HCT116 (cell line): ENCODE measurements at regions not wholly inside any gene's neighbourhood (a gene's known extent, or its start where the extent isn't known, plus 50 kb on each side); places are given as distances from the start of the nearest gene placed in this dataset.

Source experiments
- ATAC-seq: fragments of 200-7000 bp; cut with Tn5 transposase; 2 replicates; pipeline ENCODE4 v1.9.1; 2020; ENCODE audit warnings: mild to moderate bottlenecking, moderate library complexity
- BruUV-seq: library from RNA; stranded (reverse); fragments of 400-500 nt; replicated peaks from 2 replicates; lab custom pipeline; 2021; lab: Mats Ljungman, UMichigan
- CTCF ChIA-PET: fragments of 300-600 bp; sonication (Branson Sonifier 250); formaldehyde crosslinking; loops from one replicate; lab custom pipeline; 2021; ENCODE audit warnings: antibody characterized with exemption; lab: Charles Lee
- POLR2A ChIA-PET: fragments of 300-600, 350-600 bp; sonication (Branson Sonifier 250); formaldehyde crosslinking; loops from one replicate; lab custom pipeline; 2021; ENCODE audit warnings: antibody characterized with exemption; lab: Charles Lee
- RAD21 ChIA-PET, 2 experiments: fragments of 300-600 bp; sonication (Branson Sonifier 250); formaldehyde crosslinking; loops; one replicate each; lab custom pipeline; 2023; ENCODE audit warnings: low total read pairs in 2 of 2; ENCODE audit not compliant: uncharacterized antibody in 2 of 2, unreplicated experiment in 2 of 2, low non-redundant PET in 1 of 2; lab: Charles Lee
- DNase-seq: peaks from one replicate; pipeline ENCODE4 v3.0.0-alpha.2; 2010; ENCODE audit warnings: low read depth, low spot score
- H2AFZ ChIP-seq: fragments of 200-600 bp; shearing (Covaris generic), sonication (generic); 2 replicates; pipeline ENCODE4 v1.6.1; 2017; ENCODE audit warnings: low read depth, mixed run types, mixed read lengths, antibody characterized with exemption, low read length; ENCODE audit not compliant: poor library complexity, severe bottlenecking
- H3K27ac ChIP-seq: 2 replicates; pipeline ENCODE4 v1.5.1; 2012; ENCODE audit warnings: low read depth, low read length
- H3K27me3 ChIP-seq: fragments of 200-600 bp; sonication (generic); 2 replicates; pipeline ENCODE4 v1.6.1; 2016; ENCODE audit warnings: mixed run types, low read length, mixed read lengths; ENCODE audit not compliant: insufficient read depth
- H3K36me3 ChIP-seq, 2 experiments: fragments of 200-500 bp in 1 of 2; fragments of 200-600 bp in 1 of 2; sonication (Bioruptor generic) in 1 of 2; sonication (generic) in 1 of 2; 2 replicates each; pipeline versions ENCODE4 v1.5.1 to v1.6.1; 2014 to 2016; ENCODE audit warnings: low read length in 2 of 2, inconsistent platforms in 1 of 2, mixed read lengths in 1 of 2, mixed run types in 1 of 2; ENCODE audit not compliant: insufficient read depth in 2 of 2, control insufficient read depth in 1 of 2
- H3K4me1 ChIP-seq, 2 experiments: fragments of 200-600 bp in 1 of 2; sonication (generic) in 1 of 2; 2 replicates each; pipeline versions ENCODE4 v1.5.1 to v1.6.1; 2012 to 2017; ENCODE audit warnings: low read length in 2 of 2, inconsistent platforms in 1 of 2, mild to moderate bottlenecking in 1 of 2, mixed read lengths in 1 of 2, mixed run types in 1 of 2, moderate library complexity in 1 of 2; ENCODE audit not compliant: insufficient read depth in 2 of 2, control insufficient read depth in 1 of 2
- H3K4me2 ChIP-seq: fragments of 200-600 bp; sonication (generic); 2 replicates; pipeline ENCODE4 v1.6.1; 2017; ENCODE audit warnings: mixed run types, low read length, mixed read lengths
- H3K4me3 ChIP-seq, 2 experiments: fragments of 200-600 bp in 1 of 2; sonication (generic) in 1 of 2; replicated peaks in 1 of 2; 2 replicates each; pipeline ENCODE4 v1.5.1; 2011 to 2016; ENCODE audit warnings: low read length in 2 of 2, control low read depth in 1 of 2, low read depth in 1 of 2, mild to moderate bottlenecking in 1 of 2, mixed read lengths in 1 of 2, mixed run types in 1 of 2
- H3K79me2 ChIP-seq: fragments of 200-600 bp; sonication (generic); 2 replicates; pipeline ENCODE4 v1.6.1; 2017; ENCODE audit warnings: mild to moderate bottlenecking, mixed run types, low read length, moderate library complexity, mixed read lengths; ENCODE audit not compliant: insufficient read depth
- H3K9ac ChIP-seq: fragments of 200-600 bp; sonication (generic); 2 replicates; pipeline ENCODE4 v1.6.1; 2016; ENCODE audit warnings: low read length, mixed read lengths
- H3K9me2 ChIP-seq: fragments of 200-600 bp; sonication (generic), shearing (Covaris generic); 2 replicates; pipeline ENCODE4 v1.6.1; 2017; ENCODE audit warnings: mixed run types, mild to moderate bottlenecking, moderate library complexity; ENCODE audit not compliant: insufficient read depth
- H3K9me3 ChIP-seq, 2 experiments: fragments of 200-500 bp in 1 of 2; fragments of 200-600 bp in 1 of 2; sonication (Bioruptor generic) in 1 of 2; sonication (generic) in 1 of 2; 2 replicates each; pipeline ENCODE4 v1.6.1; 2014 to 2017; ENCODE audit warnings: low read length in 2 of 2, mixed read lengths in 2 of 2, inconsistent platforms in 1 of 2, low read depth in 1 of 2, mild to moderate bottlenecking in 1 of 2, mixed run types in 1 of 2, moderate library complexity in 1 of 2; ENCODE audit not compliant: control insufficient read depth in 1 of 2, insufficient read depth in 1 of 2
- H4K20me1 ChIP-seq: fragments of 200-600 bp; sonication (generic), shearing (Covaris generic); 2 replicates; pipeline ENCODE4 v1.6.1; 2017; ENCODE audit warnings: mixed run types, mild to moderate bottlenecking, moderate library complexity; ENCODE audit not compliant: insufficient read depth
- CBX3 ChIP-seq: IDR thresholded peaks from 2 replicates; pipeline ENCODE4 v1.6.1; 2012; ENCODE audit warnings: low read depth
- CEBPB ChIP-seq: IDR thresholded peaks from 2 replicates; pipeline ENCODE4 v1.6.1; 2012; ENCODE audit warnings: low read depth
- EGR1 ChIP-seq: IDR thresholded peaks from 2 replicates; pipeline ENCODE4 v1.6.1; 2012; ENCODE audit warnings: low read depth
- EZH2 ChIP-seq: fragments of 200-600 bp; sonication (generic); IDR thresholded peaks from 2 replicates; pipeline ENCODE4 v1.6.1; 2017; ENCODE audit warnings: antibody characterized with exemption, mixed run types
- FOSL1 ChIP-seq: IDR thresholded peaks from 2 replicates; pipeline ENCODE4 v1.6.1; 2012; ENCODE audit warnings: low read depth
- JUND ChIP-seq: IDR thresholded peaks from 2 replicates; pipeline ENCODE4 v1.6.1; 2012
- POLR2A ChIP-seq: IDR thresholded peaks from 2 replicates; pipeline ENCODE4 v1.7.0; 2011; ENCODE audit warnings: borderline replicate concordance; ENCODE audit not compliant: insufficient read depth, insufficient read length; ENCODE audit errors: extremely low read depth
- POLR2AphosphoS5 ChIP-seq: IDR thresholded peaks from 2 replicates; pipeline ENCODE4 v1.6.1; 2011; ENCODE audit warnings: mild to moderate bottlenecking, low read depth, low read length, moderate library complexity
- RAD21 ChIP-seq: IDR thresholded peaks from 2 replicates; pipeline ENCODE4 v1.6.1; 2012; ENCODE audit warnings: low read depth, mild to moderate bottlenecking
- REST ChIP-seq: IDR thresholded peaks from 2 replicates; pipeline ENCODE4 v1.6.1; 2012; ENCODE audit warnings: low read depth
- SIN3A ChIP-seq: IDR thresholded peaks from 2 replicates; pipeline ENCODE4 v1.6.1; 2012; ENCODE audit warnings: low read depth
- TCF7L2 ChIP-seq: IDR thresholded peaks from 2 replicates; pipeline ENCODE4 v1.7.0; 2011; ENCODE audit warnings: borderline replicate concordance, inconsistent platforms; ENCODE audit not compliant: insufficient read depth, insufficient read length; ENCODE audit errors: extremely low read depth
- ZFX ChIP-seq: fragments of 450-650 bp; IDR thresholded peaks from 2 replicates; pipeline ENCODE4 v1.6.1; 2017
- ZNF274 ChIP-seq: fragments of 200-500 bp; sonication (Bioruptor generic); IDR thresholded peaks from 2 replicates; pipeline ENCODE4 v1.6.1; 2014; ENCODE audit warnings: mild to moderate bottlenecking, low read depth, low read length, inconsistent platforms
- intact Hi-C: fragments of 100-400 bp; cut with micrococcal nuclease; formaldehyde crosslinking; loops from 2 replicates; pipeline ENCODE4 v1.10.0; 2022
- TF ChIP-seq, protein P1 (sequence below), 3 experiments: fragments of 200-600 bp in 1 of 3; sonication (generic) in 1 of 3; IDR thresholded peaks in 2 of 3; conservative IDR thresholded peaks in 1 of 3; 2 replicates each; pipeline ENCODE4 v1.5.1; 2012 to 2017; ENCODE audit warnings: low read depth in 2 of 3, low read length in 2 of 3, antibody characterized with exemption in 1 of 3, borderline replicate concordance in 1 of 3, control low read depth in 1 of 3, mild to moderate bottlenecking in 1 of 3, mixed read lengths in 1 of 3, mixed run types in 1 of 3, moderate library complexity in 1 of 3; ENCODE audit not compliant: insufficient read depth in 1 of 3
- TF ChIP-seq, protein P2 (sequence below): IDR thresholded peaks from 2 replicates; pipeline ENCODE4 v1.6.1; 2012
- TF ChIP-seq, protein P3 (sequence below): IDR thresholded peaks from 2 replicates; pipeline ENCODE4 v1.6.1; 2011; ENCODE audit warnings: mild to moderate bottlenecking, low read length, moderate library complexity; ENCODE audit not compliant: insufficient replicate concordance; ENCODE audit errors: extremely low read depth

GRCh38 chr10:123262456-123262855 is 108.3 kb downstream of the BUB3 start (continued):
- TF ChIP-seq, protein P1, sequence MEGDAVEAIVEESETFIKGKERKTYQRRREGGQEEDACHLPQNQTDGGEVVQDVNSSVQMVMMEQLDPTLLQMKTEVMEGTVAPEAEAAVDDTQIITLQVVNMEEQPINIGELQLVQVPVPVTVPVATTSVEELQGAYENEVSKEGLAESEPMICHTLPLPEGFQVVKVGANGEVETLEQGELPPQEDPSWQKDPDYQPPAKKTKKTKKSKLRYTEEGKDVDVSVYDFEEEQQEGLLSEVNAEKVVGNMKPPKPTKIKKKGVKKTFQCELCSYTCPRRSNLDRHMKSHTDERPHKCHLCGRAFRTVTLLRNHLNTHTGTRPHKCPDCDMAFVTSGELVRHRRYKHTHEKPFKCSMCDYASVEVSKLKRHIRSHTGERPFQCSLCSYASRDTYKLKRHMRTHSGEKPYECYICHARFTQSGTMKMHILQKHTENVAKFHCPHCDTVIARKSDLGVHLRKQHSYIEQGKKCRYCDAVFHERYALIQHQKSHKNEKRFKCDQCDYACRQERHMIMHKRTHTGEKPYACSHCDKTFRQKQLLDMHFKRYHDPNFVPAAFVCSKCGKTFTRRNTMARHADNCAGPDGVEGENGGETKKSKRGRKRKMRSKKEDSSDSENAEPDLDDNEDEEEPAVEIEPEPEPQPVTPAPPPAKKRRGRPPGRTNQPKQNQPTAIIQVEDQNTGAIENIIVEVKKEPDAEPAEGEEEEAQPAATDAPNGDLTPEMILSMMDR (IDR thresholded peaks at IDR 0.05 in 2 of 3, conservative IDR thresholded peaks at IDR 0.05 in 1 of 3; ENCODE audit: borderline replicate concordance in 1 of 3, insufficient read depth in 1 of 3, low read depth in 2 of 3, low read length in 2 of 3) = no peak
- TF ChIP-seq SIN3A = no peak
- no peak for TF ChIP-seq ZNF274
- no peak for TF ChIP-seq FOSL1
- no peak for TF ChIP-seq CEBPB
- no peak for TF ChIP-seq JUND
- TF ChIP-seq, protein P2, sequence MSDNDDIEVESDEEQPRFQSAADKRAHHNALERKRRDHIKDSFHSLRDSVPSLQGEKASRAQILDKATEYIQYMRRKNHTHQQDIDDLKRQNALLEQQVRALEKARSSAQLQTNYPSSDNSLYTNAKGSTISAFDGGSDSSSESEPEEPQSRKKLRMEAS = no peak
- no peak for TF ChIP-seq POLR2AphosphoS5
- no peak for TF ChIP-seq CBX3

- no peaks in the 10 kb centered on the region for H3K9me2 ChIP-seq
- RAD21 ChIA-PET = no interaction called here
- no TSS peak for BruUV-seq
- no peaks in the 10 kb centered on the region for H3K79me2 ChIP-seq
- no peak for DNase-seq
- no peak overlapping the region for H3K4me2 ChIP-seq
- no peaks in the 10 kb centered on the region for H3K36me3 ChIP-seq
- no peak for ATAC-seq
- H3K4me3 ChIP-seq = no peak overlapping the region
- 0 out of 4 replicates have a peak, but pooled peaks cover 0 to 7% of the 10 kb centered on the region in 2 experiments for H3K4me1 ChIP-seq
- no peak overlapping the region for H3K9ac ChIP-seq
- no peaks in the 10 kb centered on the region for H3K9me3 ChIP-seq
- H3K27ac ChIP-seq = no peak overlapping the region
- CTCF ChIA-PET = no interaction called here
- H2AFZ ChIP-seq = no peak overlapping the region
- no peaks in the 10 kb centered on the region for H3K27me3 ChIP-seq
- no peaks in the 10 kb centered on the region for H4K20me1 ChIP-seq
- intact Hi-C loops = no loop called here
- POLR2A ChIA-PET = no interaction called here
- TF ChIP-seq REST (no peak), POLR2A (no peak), EGR1 (no peak), TCF7L2 (no peak), RAD21 (no peak), EZH2 (no peak), ZFX (no peak)
- TF ChIP-seq, protein P3, sequence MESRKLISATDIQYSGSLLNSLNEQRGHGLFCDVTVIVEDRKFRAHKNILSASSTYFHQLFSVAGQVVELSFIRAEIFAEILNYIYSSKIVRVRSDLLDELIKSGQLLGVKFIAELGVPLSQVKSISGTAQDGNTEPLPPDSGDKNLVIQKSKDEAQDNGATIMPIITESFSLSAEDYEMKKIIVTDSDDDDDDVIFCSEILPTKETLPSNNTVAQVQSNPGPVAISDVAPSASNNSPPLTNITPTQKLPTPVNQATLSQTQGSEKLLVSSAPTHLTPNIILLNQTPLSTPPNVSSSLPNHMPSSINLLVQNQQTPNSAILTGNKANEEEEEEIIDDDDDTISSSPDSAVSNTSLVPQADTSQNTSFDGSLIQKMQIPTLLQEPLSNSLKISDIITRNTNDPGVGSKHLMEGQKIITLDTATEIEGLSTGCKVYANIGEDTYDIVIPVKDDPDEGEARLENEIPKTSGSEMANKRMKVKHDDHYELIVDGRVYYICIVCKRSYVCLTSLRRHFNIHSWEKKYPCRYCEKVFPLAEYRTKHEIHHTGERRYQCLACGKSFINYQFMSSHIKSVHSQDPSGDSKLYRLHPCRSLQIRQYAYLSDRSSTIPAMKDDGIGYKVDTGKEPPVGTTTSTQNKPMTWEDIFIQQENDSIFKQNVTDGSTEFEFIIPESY = no peak
- TF ChIP-seq, protein P1 (IDR thresholded peaks at IDR 0.05 in 2 of 3, conservative IDR thresholded peaks at IDR 0.05 in 1 of 3; ENCODE audit: borderline replicate concordance in 1 of 3, insufficient read depth in 1 of 3, low read depth in 2 of 3, low read length in 2 of 3) = no peak
Observed at GRCh38 chr10:123266971-123267370, 112.8 kb downstream of the BUB3 start.
